IMR-90 (cell line): ENCODE measurements at regions not wholly inside any gene's neighbourhood (a gene's known extent, or its start where the extent isn't known, plus 50 kb on each side); places are given as distances from the start of the nearest gene placed in this dataset.

ENCODE experiments used
- ATAC-seq: fragments of 200-7000 bp; cut with Tn5 transposase; 2 replicates; pipeline ENCODE4 v1.9.1; 2020; ENCODE audit warnings: low read depth, mild to moderate bottlenecking, moderate library complexity
- BruUV-seq: library from RNA; stranded (reverse); fragments of 400-500 nt; replicated peaks from 2 replicates; lab custom pipeline; 2021; lab: Mats Ljungman, UMichigan
- CTCF ChIA-PET: fragments of 300-600 bp; formaldehyde crosslinking; extraction: SDS; loops from one replicate; lab custom pipeline; 2021; ENCODE audit warnings: antibody characterized with exemption; lab: Yijun Ruan, JAX
- POLR2A ChIA-PET: fragments of 300-600 bp; sonication (Branson Sonifier 250); formaldehyde crosslinking; loops from one replicate; lab custom pipeline; 2022; ENCODE audit warnings: antibody characterized with exemption; ENCODE audit not compliant: unreplicated experiment; lab: Charles Lee
- DNase-seq: peaks from one replicate; pipeline ENCODE4 v3.0.0; 2013
- H2AFZ ChIP-seq: replicated peaks from 2 replicates; pipeline ENCODE3; 2013; ENCODE audit warnings: low read length, mild to moderate bottlenecking; ENCODE audit not compliant: poor library complexity
- H2AK5ac ChIP-seq: 2 replicates; pipeline ENCODE4 v1.6.1; 2013; ENCODE audit warnings: low read depth, low read length, inconsistent platforms
- H2AK9ac ChIP-seq: replicated peaks from 2 replicates; pipeline ENCODE3; 2013; ENCODE audit warnings: mild to moderate bottlenecking, low read depth, low read length, moderate library complexity; ENCODE audit not compliant: poor library complexity
- H2BK120ac ChIP-seq: 2 replicates; pipeline ENCODE4 v1.6.1; 2013; ENCODE audit warnings: low read depth, low read length, inconsistent platforms
- H2BK15ac ChIP-seq: 3 replicates; pipeline ENCODE4 v1.6.1; 2013; ENCODE audit warnings: low read depth, low read length, inconsistent platforms
- H2BK20ac ChIP-seq: 2 replicates; pipeline ENCODE4 v1.6.1; 2013; ENCODE audit warnings: low read depth, mild to moderate bottlenecking, inconsistent platforms, low read length, moderate library complexity
- H2BK5ac ChIP-seq: 2 replicates; pipeline ENCODE4 v1.6.1; 2013; ENCODE audit warnings: mild to moderate bottlenecking, low read depth, low read length, inconsistent platforms; ENCODE audit not compliant: poor library complexity, severe bottlenecking
- H3K14ac ChIP-seq: replicated peaks from 2 replicates; pipeline ENCODE4 v1.6.1; 2013; ENCODE audit warnings: low read depth, low read length, inconsistent platforms
- H3K18ac ChIP-seq: 2 replicates; pipeline ENCODE4 v1.6.1; 2013; ENCODE audit warnings: low read depth, low read length, control low read depth
- H3K23ac ChIP-seq: 2 replicates; pipeline ENCODE4 v1.6.1; 2013; ENCODE audit warnings: low read depth, low read length, inconsistent platforms
- H3K27ac ChIP-seq: 2 replicates; pipeline ENCODE4 v1.5.1; 2013; ENCODE audit warnings: mild to moderate bottlenecking, control low read depth, low read length; ENCODE audit not compliant: insufficient read depth
- H3K27me3 ChIP-seq: 2 replicates; pipeline ENCODE4 v1.6.1; 2013; ENCODE audit warnings: low read length; ENCODE audit not compliant: control insufficient read depth, insufficient read depth
- H3K36me3 ChIP-seq: 2 replicates; pipeline ENCODE4 v1.6.1; 2013; ENCODE audit warnings: low read length, mixed read lengths; ENCODE audit not compliant: control insufficient read depth, insufficient read depth
- H3K4ac ChIP-seq: 2 replicates; pipeline ENCODE4 v1.6.1; 2013; ENCODE audit warnings: low read depth, low read length, inconsistent platforms
- H3K4me1 ChIP-seq: 2 replicates; pipeline ENCODE4 v1.6.1; 2013; ENCODE audit warnings: low read length, mixed read lengths; ENCODE audit not compliant: control insufficient read depth, insufficient read depth
- H3K4me2 ChIP-seq: 2 replicates; pipeline ENCODE4 v1.6.1; 2013; ENCODE audit warnings: low read depth, mild to moderate bottlenecking, control low read depth, low read length, moderate library complexity
- H3K4me3 ChIP-seq: 2 replicates; pipeline ENCODE4 v1.5.1; 2013; ENCODE audit warnings: low read depth, mild to moderate bottlenecking, control low read depth, low read length, moderate library complexity; ENCODE audit not compliant: insufficient read depth
- H3K56ac ChIP-seq: 2 replicates; pipeline ENCODE4 v1.6.1; 2013; ENCODE audit warnings: low read length, inconsistent platforms; ENCODE audit not compliant: insufficient read depth; ENCODE audit errors: extremely low read depth
- H3K79me1 ChIP-seq, 2 experiments: 2 replicates each; pipeline ENCODE4 v1.6.1; 2013; ENCODE audit warnings: low read length in 2 of 2, inconsistent platforms in 1 of 2, low read depth in 1 of 2
- H3K9ac ChIP-seq: 2 replicates; pipeline ENCODE4 v1.6.1; 2013; ENCODE audit warnings: low read depth, low read length, control low read depth
- H3K9me1 ChIP-seq: 2 replicates; pipeline ENCODE4 v1.6.1; 2013; ENCODE audit warnings: low read length, inconsistent platforms; ENCODE audit not compliant: insufficient read depth
- H3K9me3 ChIP-seq: 2 replicates; pipeline ENCODE4 v1.6.1; 2013; ENCODE audit warnings: low read length; ENCODE audit not compliant: control insufficient read depth, insufficient read depth
- H4K20me1 ChIP-seq: 2 replicates; pipeline ENCODE4 v1.6.1; 2013; ENCODE audit warnings: low read length, inconsistent platforms; ENCODE audit not compliant: insufficient read depth
- H4K5ac ChIP-seq: 2 replicates; pipeline ENCODE4 v1.6.1; 2013; ENCODE audit warnings: mild to moderate bottlenecking, low read depth, low read length, control low read depth
- H4K8ac ChIP-seq, 2 experiments: 2 replicates each; pipeline ENCODE4 v1.6.1; 2013; ENCODE audit warnings: low read depth in 2 of 2, low read length in 2 of 2, control low read depth in 1 of 2, inconsistent platforms in 1 of 2
- H4K91ac ChIP-seq: 2 replicates; pipeline ENCODE4 v1.6.1; 2013; ENCODE audit warnings: low read depth, low read length, inconsistent platforms; ENCODE audit not compliant: insufficient read depth
- MXI1 ChIP-seq: IDR thresholded peaks from 2 replicates; pipeline ENCODE4 v1.6.1; 2012; ENCODE audit warnings: low read depth, mild to moderate bottlenecking, low read length, moderate library complexity, borderline replicate concordance
- WGBS, 2 experiments: methylation state at CpG; one replicate each; pipeline versions ENCODE4 v1.1.5 to v1.1.7; 2013; ENCODE audit warnings: missing lambda C conversion rate in 2 of 2; ENCODE audit not compliant: insufficient read length in 1 of 2; ENCODE audit errors: extremely low coverage in 2 of 2; 5-methylcytosine and 5-hydroxymethylcytosine counted together
- dilution Hi-C: fragments of 300-500 bp; cut with HindIII; formaldehyde crosslinking; loops from one replicate; pipeline ENCODE4 v1.14.3; 2018; ENCODE audit warnings: low sequenced_read_pairs; ENCODE audit not compliant: unreplicated experiment
- in situ Hi-C: fragments of 300-500 bp; cut with MboI; formaldehyde crosslinking; loops from 3 replicates; pipeline ENCODE4 v1.14.3; 2019; ENCODE audit warnings: low sequenced_read_pairs, inconsistent platforms, mixed read lengths
- intact Hi-C: fragments of 100-400 bp; cut with micrococcal nuclease; formaldehyde crosslinking; loops from 2 replicates; pipeline ENCODE4 v1.10.0; 2022

GRCh38 chr21:28310171-28310685, 682.4 kb downstream of the LTN1 start:
- peak overlapping the region; percentile 84 for H2BK5ac ChIP-seq
- H3K4me2 ChIP-seq, result no peak overlapping the region
- peak overlapping the region; percentile 76; the same call in 1 of the 2 replicates for H4K91ac ChIP-seq
- ChIA-PET CTCF (no interaction called here), POLR2A (no interaction called here)
- H2BK20ac ChIP-seq, result peak overlapping the region; percentile 70
- 0 out of 2 replicates have a peak overlapping the region, but pooled peaks have one; percentile 58 for H3K9ac ChIP-seq
- ATAC-seq (no peak; the same call in 1 of the 2 replicates), DNase-seq (no peak)
- H3K9me3 ChIP-seq, result peaks cover 4% of the 10 kb centered on the region
- no peak overlapping the region for H2AK9ac ChIP-seq
- in situ Hi-C loops, result no loop called here
- H3K27me3 ChIP-seq, result no peaks in the 10 kb centered on the region
- H3K14ac ChIP-seq, result no peak overlapping the region
- no peaks in the 10 kb centered on the region for H4K20me1 ChIP-seq
- peak overlapping the region; percentile 72 for H3K4ac ChIP-seq
- H4K8ac ChIP-seq, result peak overlapping the region in 1 of 2 experiments; percentile 82; a peak in 3 of 4 replicates
- dilution Hi-C loops, result no loop called here
- H4K5ac ChIP-seq, result peak overlapping the region; percentile 74; the same call in 1 of the 2 replicates
- H3K79me1 ChIP-seq, result no peaks in the 10 kb centered on the region
- peak overlapping the region; percentile 94; the same call in 1 of the 2 replicates for H3K18ac ChIP-seq
- peaks cover 11% of the 10 kb centered on the region; the same call in 1 of the 2 replicates for H3K4me1 ChIP-seq
- no peak overlapping the region for H2AFZ ChIP-seq
- WGBS, 2 experiments, result 86% methylated on average over 1 of the region's 5 CpGs; no CpG with 5 or more reads in 1 of the 2 experiments
- H3K4me3 ChIP-seq, result no peak overlapping the region
- no peaks in the 10 kb centered on the region for H3K9me1 ChIP-seq
- peak overlapping the region; percentile 72; the same call in 1 of the 2 replicates for H3K27ac ChIP-seq
- intact Hi-C loops, result no loop called here
- BruUV-seq, result no TSS peak
- H3K56ac ChIP-seq, result no peak overlapping the region
- H2BK15ac ChIP-seq, result no peak overlapping the region
- no peak overlapping the region for H2AK5ac ChIP-seq
- H3K23ac ChIP-seq, result 0 out of 2 replicates have a peak overlapping the region, but pooled peaks have one; percentile 38
- H2BK120ac ChIP-seq, result peak overlapping the region; percentile 52
- no peaks in the 10 kb centered on the region for H3K36me3 ChIP-seq
- TF ChIP-seq MXI1, result no peak
